Mucosa of descending colon (tissue), 3 donors: ENCODE measurements at regions not wholly inside any gene's neighbourhood (a gene's known extent, or its start where the extent isn't known, plus 50 kb on each side); places are given as distances from the start of the nearest gene placed in this dataset.

Source experiments
- ATAC-seq: fragments of 200-7000 bp; cut with Tn5 transposase; one replicate; pipeline ENCODE4 v1.9.1; 2020; ENCODE audit warnings: mild to moderate bottlenecking, moderate library complexity
- DNase-seq, 3 donors: peaks; one replicate each; pipeline ENCODE4 v3.0.0-alpha.2; 2020
- H3K36me3 ChIP-seq: fragments of 200-600 bp; one replicate; pipeline ENCODE4 v1.8.0; 2021; ENCODE audit warnings: low read depth, mild to moderate bottlenecking
- H3K4me1 ChIP-seq: fragments of 200-600 bp; one replicate; pipeline ENCODE4 v1.8.0; 2021; ENCODE audit warnings: low read depth, mild to moderate bottlenecking
- H3K4me3 ChIP-seq: fragments of 200-600 bp; one replicate; pipeline ENCODE4 v1.8.0; 2021; ENCODE audit warnings: mild to moderate bottlenecking
- H3K9me3 ChIP-seq: fragments of 200-600 bp; one replicate; pipeline ENCODE4 v1.8.0; 2021; ENCODE audit warnings: mild to moderate bottlenecking
- intact Hi-C, 2 donors: fragments of 100-400 bp; cut with DNase I in 1 of 2; cut with micrococcal nuclease in 1 of 2; formaldehyde crosslinking; loops; one replicate each; pipeline versions ENCODE4 v1.11.0 to v1.11.1; 2022; cut with DNase I, micrococcal nuclease
- TF ChIP-seq, protein P1 (sequence below): fragments of 200-600 bp; IDR thresholded peaks from one replicate; pipeline ENCODE4 v1.8.0; 2022; ENCODE audit warnings: antibody characterized with exemption, mild to moderate bottlenecking
- donor health status: DM: no; HTN: no; CAD: no; lungs with moderate emphysema.
- donor health status: DM: no; HTN: no; CAD: no.
- donor health status: DM: no; HTN: yes; CAD: no.

GRCh38 chr4:184286358-184286757 lies 68.7 kb upstream of the ENPP6 start:
- TF ChIP-seq, protein P1, sequence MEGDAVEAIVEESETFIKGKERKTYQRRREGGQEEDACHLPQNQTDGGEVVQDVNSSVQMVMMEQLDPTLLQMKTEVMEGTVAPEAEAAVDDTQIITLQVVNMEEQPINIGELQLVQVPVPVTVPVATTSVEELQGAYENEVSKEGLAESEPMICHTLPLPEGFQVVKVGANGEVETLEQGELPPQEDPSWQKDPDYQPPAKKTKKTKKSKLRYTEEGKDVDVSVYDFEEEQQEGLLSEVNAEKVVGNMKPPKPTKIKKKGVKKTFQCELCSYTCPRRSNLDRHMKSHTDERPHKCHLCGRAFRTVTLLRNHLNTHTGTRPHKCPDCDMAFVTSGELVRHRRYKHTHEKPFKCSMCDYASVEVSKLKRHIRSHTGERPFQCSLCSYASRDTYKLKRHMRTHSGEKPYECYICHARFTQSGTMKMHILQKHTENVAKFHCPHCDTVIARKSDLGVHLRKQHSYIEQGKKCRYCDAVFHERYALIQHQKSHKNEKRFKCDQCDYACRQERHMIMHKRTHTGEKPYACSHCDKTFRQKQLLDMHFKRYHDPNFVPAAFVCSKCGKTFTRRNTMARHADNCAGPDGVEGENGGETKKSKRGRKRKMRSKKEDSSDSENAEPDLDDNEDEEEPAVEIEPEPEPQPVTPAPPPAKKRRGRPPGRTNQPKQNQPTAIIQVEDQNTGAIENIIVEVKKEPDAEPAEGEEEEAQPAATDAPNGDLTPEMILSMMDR = no peak
- ATAC-seq (no peak), DNase-seq (no peak)
- H3K36me3 ChIP-seq = no peaks in the 10 kb centered on the region
- H3K4me3 ChIP-seq = no peak overlapping the region
- no peaks in the 10 kb centered on the region for H3K9me3 ChIP-seq
- peaks cover 26% of the 10 kb centered on the region for H3K4me1 ChIP-seq
- intact Hi-C loops = loop anchor here in 1 of 2 donors (10.0 kb wide), 1 partner anchor 58 kb away; no protein-coding TSS in a partner anchor

GRCh38 chr4:184284742-184285141 lies 67.1 kb upstream of the ENPP6 start:
- Histone ChIP-seq H3K4me1 (peaks cover 37% of the 10 kb centered on the region), H3K4me3 (no peak overlapping the region), H3K36me3 (no peaks in the 10 kb centered on the region), H3K9me3 (no peaks in the 10 kb centered on the region)
- DNase-seq = no peak
- TF ChIP-seq, protein P1 = no peak
- intact Hi-C loops = loop anchor here in 1 of 2 donors (10.0 kb wide), 1 partner anchor 60 kb away; no protein-coding TSS in a partner anchor
- ATAC-seq = no peak

GRCh38 chr4:184284336-184284690 lies 66.6 kb upstream of the ENPP6 start:
- TF ChIP-seq, protein P1 = no peak
- H3K4me1 ChIP-seq = peaks cover 36% of the 10 kb centered on the region
- DNase-seq (no peak), ATAC-seq (no peak)
- intact Hi-C loops = loop anchor here in 1 of 2 donors (10.0 kb wide), 1 partner anchor 60 kb away; no protein-coding TSS in a partner anchor
- no peaks in the 10 kb centered on the region for H3K9me3 ChIP-seq
- no peaks in the 10 kb centered on the region for H3K36me3 ChIP-seq
- H3K4me3 ChIP-seq = no peak overlapping the region

GRCh38 chr4:184283659-184284335 lies 66.1 kb upstream of the ENPP6 start:
- TF ChIP-seq, protein P1 = no peak
- peak; percentile 52 to 73 (median 62) for DNase-seq
- intact Hi-C loops = loop anchor here in 1 of 2 donors (10.0 kb wide), 1 partner anchor 61 kb away; no protein-coding TSS in a partner anchor
- Histone ChIP-seq H3K4me1 (peaks cover 31% of the 10 kb centered on the region), H3K9me3 (no peaks in the 10 kb centered on the region), H3K4me3 (no peak overlapping the region), H3K36me3 (no peaks in the 10 kb centered on the region)
- no peak for ATAC-seq

DNA sequence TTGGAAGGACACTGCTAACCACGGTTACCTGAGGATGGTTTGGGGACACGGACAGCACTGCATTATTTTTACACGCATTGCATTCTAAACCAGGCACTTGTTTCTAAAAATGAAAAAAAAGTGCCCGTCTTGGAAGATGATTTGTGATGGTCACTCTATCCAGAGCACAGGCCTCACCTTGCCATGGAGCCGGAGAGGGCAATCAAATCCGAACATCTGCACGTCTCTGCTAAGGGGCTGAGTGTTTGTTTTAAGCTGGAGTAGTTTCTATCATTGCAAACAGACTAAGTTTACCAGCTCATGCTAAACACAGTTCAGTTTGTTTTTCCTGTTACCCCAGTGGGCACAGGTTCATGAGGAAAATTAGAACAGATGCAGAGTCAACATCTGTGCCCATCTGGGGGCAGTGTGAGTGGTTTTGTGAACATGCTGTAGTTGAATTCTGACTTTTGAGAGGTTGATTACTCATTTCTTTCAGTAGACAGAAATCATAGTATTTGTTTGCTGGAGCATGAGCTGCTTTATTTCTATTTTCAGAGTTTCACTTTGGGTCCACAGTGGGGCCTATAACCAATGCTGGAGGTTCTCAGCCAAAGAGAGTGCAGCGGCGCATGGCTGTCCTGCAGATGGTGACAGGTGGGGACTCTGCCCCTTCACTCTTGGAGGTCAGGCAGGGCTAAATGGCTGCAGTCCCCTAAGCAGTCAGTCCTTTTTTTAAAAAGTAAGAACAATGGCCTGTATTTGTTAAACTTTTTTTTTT lies 65.4 kb upstream of the ENPP6 start:
- Histone ChIP-seq H3K36me3 (no peaks in the 10 kb centered on the region), H3K9me3 (no peaks in the 10 kb centered on the region), H3K4me3 (no peak overlapping the region), H3K4me1 (peaks cover 27% of the 10 kb centered on the region)
- intact Hi-C loops = loop anchor here in 1 of 2 donors (10.0 kb wide), 1 partner anchor 62 kb away; no protein-coding TSS in a partner anchor
- TF ChIP-seq, protein P1 = no peak
- ATAC-seq (no peak), DNase-seq (no peak)
